ENCODE measurements at regions not wholly inside any gene's neighbourhood (a gene's known extent, or its start where the extent isn't known, plus 50 kb on each side); places are given as distances from the start of the nearest gene placed in this dataset.
A peak's percentile ranks its signal among the peaks of the same experiment; 100 is the strongest.

GRCh38 chr1:93753791-93754763, 72.4 kb upstream of the BCAR3 start:
- H3K4me3 ChIP-seq (ENCODE audit: low read depth, low read length), result no peak overlapping the region
- no peak for TF ChIP-seq CTCF (conservative IDR thresholded peaks at IDR 0.05; ENCODE audit: low read depth, low read length)
- no peak for DNase-seq (ENCODE audit: low read depth)

GRCh38 chr1:93751377-93752250, 70.0 kb upstream of the BCAR3 start:
- no peak for DNase-seq (ENCODE audit: low read depth)
- H3K4me3 ChIP-seq (ENCODE audit: low read depth, low read length), result no peak overlapping the region
- TF ChIP-seq CTCF (conservative IDR thresholded peaks at IDR 0.05; ENCODE audit: low read depth, low read length), result no peak

GRCh38 chr1:93750955-93751354, 69.3 kb upstream of the BCAR3 start:
- H3K4me3 ChIP-seq (ENCODE audit: low read depth, low read length), result no peak overlapping the region
- DNase-seq (ENCODE audit: low read depth), result no peak
- TF ChIP-seq CTCF (conservative IDR thresholded peaks at IDR 0.05; ENCODE audit: low read depth, low read length), result no peak

GRCh38 chr1:93749894-93750301, 68.3 kb upstream of the BCAR3 start:
- TF ChIP-seq CTCF (conservative IDR thresholded peaks at IDR 0.05; ENCODE audit: low read depth, low read length), result peak; percentile 42
- no peak for DNase-seq (ENCODE audit: low read depth)
- no peak overlapping the region for H3K4me3 ChIP-seq (ENCODE audit: low read depth, low read length)

- TF ChIP-seq CTCF (conservative IDR thresholded peaks at IDR 0.05; ENCODE audit: low read depth, low read length), result no peak
- H3K4me3 ChIP-seq (ENCODE audit: low read depth, low read length), result no peak overlapping the region
- DNase-seq (ENCODE audit: low read depth), result no peak
These were observed 67.8 kb upstream of the BCAR3 start for GRCh38 chr1:93749487-93749886.

- no peak overlapping the region for H3K4me3 ChIP-seq (ENCODE audit: low read depth, low read length)
- TF ChIP-seq CTCF (conservative IDR thresholded peaks at IDR 0.05; ENCODE audit: low read depth, low read length), result no peak
- no peak for DNase-seq (ENCODE audit: low read depth)
These were observed 64.6 kb upstream of the BCAR3 start for GRCh38 chr1:93746021-93746812.

All from epithelial cell of proximal tubule (primary cell).